ENCODE measurements at regions not wholly inside any gene's neighbourhood (a gene's known extent, or its start where the extent isn't known, plus 50 kb on each side); places are given as distances from the start of the nearest gene placed in this dataset.

- no peak overlapping the region for H2AFZ ChIP-seq (ENCODE audit: low read length)
- H3K9me3 ChIP-seq (ENCODE audit: low read length), result 0 out of 2 replicates have a peak, but pooled peaks cover 6% of the 10 kb centered on the region
- no peak for ATAC-seq
- intact Hi-C loops (cut with micrococcal nuclease; ENCODE audit: unreplicated experiment), result no loop called here
- H3K9ac ChIP-seq (ENCODE audit: insufficient read depth, low read depth, low read length), result no peak overlapping the region
- in situ Hi-C loops (cut with HindIII; ENCODE audit: extremely low pct_ligation_motif_present, low pct_unique_long_range_greater_than_20kb), result no loop called here
- no peak overlapping the region for H3K27ac ChIP-seq (ENCODE audit: extremely low read length, insufficient read depth, low read length)
- no peak for TF ChIP-seq CREM (IDR thresholded peaks at IDR 0.05)
- TF ChIP-seq CREM (CRISPR knock-in tag; IDR thresholded peaks at IDR 0.05), result no peak
- TF ChIP-seq ZNF7 (CRISPR knock-in tag; IDR thresholded peaks at IDR 0.05), result peak; percentile 64; the same call in 1 of the 2 replicates
- TF ChIP-seq ZNF101 (CRISPR knock-in tag; IDR thresholded peaks at IDR 0.05; ENCODE audit: borderline replicate concordance, low read depth), result no peak
- no TSS peak for BruUV-seq (replicated peaks)
- H3K27me3 ChIP-seq (ENCODE audit: control insufficient read depth in 1 of 2, insufficient read depth in 2 of 2, low read length in 2 of 2), result peaks cover under 1 to 19% of the 10 kb centered on the region in 2 experiments; a peak in 4 of 5 replicates
- H3K4me2 ChIP-seq (ENCODE audit: low read depth, low read length), result no peak overlapping the region
- WGBS (ENCODE audit: low lambda C conversion rate), result 14% methylated on average over 11 of the region's 15 CpGs
- H3K79me2 ChIP-seq (ENCODE audit: insufficient read depth, low read length), result no peaks in the 10 kb centered on the region
- no peak for FAIRE-seq
- no peaks in the 10 kb centered on the region for H3K36me3 ChIP-seq (replicated peaks in 1 of 2; ENCODE audit: control insufficient read depth in 1 of 2, insufficient read depth in 2 of 2, low read length in 2 of 2)
- H4K20me1 ChIP-seq (ENCODE audit: insufficient read depth, low read length), result no peaks in the 10 kb centered on the region
- H3K4me3 ChIP-seq (replicated peaks in 1 of 3; ENCODE audit: insufficient read depth in 1 of 3, low read depth in 2 of 3, low read length in 3 of 3), result no peak overlapping the region
- ChIA-PET POLR2A (no interaction called here), CTCF (ENCODE audit: low intra/inter-chr PET ratio, low total read pairs) (no interaction called here)
- DNase-seq (ENCODE audit: low spot score), result no peak
- H3K4me1 ChIP-seq (ENCODE audit: insufficient read depth, low read length), result no peaks in the 10 kb centered on the region
Measured at GRCh38 chr9:93829271-93830011, 125.7 kb downstream of the BARX1 start.

- 50% methylated on average over 11 of the region's 13 CpGs for WGBS (ENCODE audit: low lambda C conversion rate)
- ChIA-PET POLR2A (no interaction called here), CTCF (ENCODE audit: low intra/inter-chr PET ratio, low total read pairs) (interaction anchor here (1.9 kb wide), 1 partner anchor 134 kb away, joined by 15 read pairs; no protein-coding TSS in a partner anchor)
- 0 out of 2 replicates have a peak, but pooled peaks cover 4% of the 10 kb centered on the region for H3K9me3 ChIP-seq (ENCODE audit: low read length)
- H3K36me3 ChIP-seq (replicated peaks in 1 of 2; ENCODE audit: control insufficient read depth in 1 of 2, insufficient read depth in 2 of 2, low read length in 2 of 2), result no peaks in the 10 kb centered on the region
- H3K9ac ChIP-seq (ENCODE audit: insufficient read depth, low read depth, low read length), result no peak overlapping the region
- H2AFZ ChIP-seq (ENCODE audit: low read length), result no peak overlapping the region
- BruUV-seq (replicated peaks), result no TSS peak
- no peaks in the 10 kb centered on the region for H3K4me1 ChIP-seq (ENCODE audit: insufficient read depth, low read length)
- in situ Hi-C loops (cut with HindIII; ENCODE audit: extremely low pct_ligation_motif_present, low pct_unique_long_range_greater_than_20kb), result no loop called here
- no peaks in the 10 kb centered on the region for H4K20me1 ChIP-seq (ENCODE audit: insufficient read depth, low read length)
- H3K4me2 ChIP-seq (ENCODE audit: low read depth, low read length), result peak overlapping the region; percentile 85
- TF ChIP-seq ZNF782 (CRISPR knock-in tag; IDR thresholded peaks at IDR 0.05; ENCODE audit: borderline replicate concordance) (no peak), KDM5A (IDR thresholded peaks at IDR 0.05; ENCODE audit: borderline replicate concordance, low read length) (no peak), ZNF629 (CRISPR knock-in tag; conservative IDR thresholded peaks at IDR 0.05) (peak; percentile 69), SETDB1 (CRISPR knock-in tag; IDR thresholded peaks at IDR 0.05; ENCODE audit: borderline replicate concordance) (no peak), GLMP (CRISPR knock-in tag; IDR thresholded peaks at IDR 0.05; ENCODE audit: borderline replicate concordance) (no peak)
- TF ChIP-seq, protein P1, sequence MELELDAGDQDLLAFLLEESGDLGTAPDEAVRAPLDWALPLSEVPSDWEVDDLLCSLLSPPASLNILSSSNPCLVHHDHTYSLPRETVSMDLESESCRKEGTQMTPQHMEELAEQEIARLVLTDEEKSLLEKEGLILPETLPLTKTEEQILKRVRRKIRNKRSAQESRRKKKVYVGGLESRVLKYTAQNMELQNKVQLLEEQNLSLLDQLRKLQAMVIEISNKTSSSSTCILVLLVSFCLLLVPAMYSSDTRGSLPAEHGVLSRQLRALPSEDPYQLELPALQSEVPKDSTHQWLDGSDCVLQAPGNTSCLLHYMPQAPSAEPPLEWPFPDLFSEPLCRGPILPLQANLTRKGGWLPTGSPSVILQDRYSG (CRISPR knock-in tag; IDR thresholded peaks at IDR 0.05), result no peak
- ATAC-seq (peak; percentile 26), FAIRE-seq (no peak), DNase-seq (ENCODE audit: low spot score) (no peak)
- intact Hi-C loops (cut with micrococcal nuclease; ENCODE audit: unreplicated experiment), result no loop called here
- H3K4me3 ChIP-seq (replicated peaks in 1 of 3; ENCODE audit: insufficient read depth in 1 of 3, low read depth in 2 of 3, low read length in 3 of 3), result peak overlapping the region in 1 of 3 experiments; percentile 40; a peak in 1 of 6 replicates
- H3K27me3 ChIP-seq (ENCODE audit: control insufficient read depth in 1 of 2, insufficient read depth in 2 of 2, low read length in 2 of 2), result peaks cover 2 to 19% of the 10 kb centered on the region in 2 experiments; a peak in 4 of 5 replicates
- no peak overlapping the region for H3K27ac ChIP-seq (ENCODE audit: extremely low read length, insufficient read depth, low read length)
- H3K79me2 ChIP-seq (ENCODE audit: insufficient read depth, low read length), result no peaks in the 10 kb centered on the region
Measured at GRCh38 chr9:93828331-93829097, 126.6 kb downstream of the BARX1 start.

All from HepG2 (cell line).